Pons (tissue), 1 donor: ENCODE measurements at regions not wholly inside any gene's neighbourhood (a gene's known extent, or its start where the extent isn't known, plus 50 kb on each side); places are given as distances from the start of the nearest gene placed in this dataset.

Experiments
- DNase-seq: peaks from one replicate; pipeline ENCODE4 v3.0.0-alpha.2; 2016; ENCODE audit warnings: low spot score

DNA sequence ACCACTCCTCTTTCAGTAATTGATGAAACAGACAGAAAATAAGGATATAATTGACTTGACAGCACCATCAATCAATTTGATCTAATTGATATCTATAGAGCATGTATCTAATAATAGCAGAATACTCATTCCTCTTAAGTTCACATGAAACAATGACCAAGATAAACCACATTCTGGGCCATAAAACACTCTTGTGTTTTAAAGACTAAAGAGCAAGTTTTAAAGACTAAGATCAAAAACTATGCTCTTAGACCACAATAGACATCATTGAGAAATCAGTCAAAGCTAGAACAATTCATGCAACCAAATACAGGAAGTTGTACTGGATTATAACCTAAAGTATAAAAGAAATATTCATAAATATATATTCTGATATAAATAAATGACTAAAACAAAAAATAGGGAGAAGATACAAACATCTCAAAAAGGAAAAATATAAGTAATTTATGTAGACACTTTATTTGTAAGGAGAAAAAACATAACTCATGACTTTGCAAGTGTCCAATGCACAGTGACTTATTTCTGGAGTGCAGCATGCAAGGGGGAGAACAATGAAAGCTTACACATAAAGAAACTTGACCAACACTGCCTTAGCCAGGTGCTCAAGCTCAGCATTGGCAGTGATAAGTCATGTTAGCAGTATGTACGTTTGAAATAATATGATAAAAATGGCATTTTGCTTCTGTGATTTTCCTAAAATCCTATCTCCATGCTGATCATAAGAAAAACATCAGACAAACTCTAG, 312.7 kb upstream of the IGFBP3 start:
- no peak for DNase-seq

DNA sequence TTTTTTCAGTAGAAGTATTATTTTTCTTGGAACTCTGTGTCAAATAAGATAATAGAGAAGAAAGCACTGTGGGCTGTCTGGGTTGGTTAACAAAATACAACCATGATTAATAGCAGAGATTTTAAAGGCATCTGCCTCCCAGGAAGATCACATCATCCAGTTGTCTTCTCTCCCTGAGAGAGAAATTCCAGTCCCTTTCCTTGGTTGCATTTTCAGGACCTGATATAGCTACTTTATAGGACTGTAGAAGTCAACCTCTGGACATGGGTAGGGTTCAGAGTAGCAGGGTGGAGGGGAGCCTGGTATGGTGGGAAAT, 309.9 kb upstream of the IGFBP3 start:
- DNase-seq = no peak

DNA sequence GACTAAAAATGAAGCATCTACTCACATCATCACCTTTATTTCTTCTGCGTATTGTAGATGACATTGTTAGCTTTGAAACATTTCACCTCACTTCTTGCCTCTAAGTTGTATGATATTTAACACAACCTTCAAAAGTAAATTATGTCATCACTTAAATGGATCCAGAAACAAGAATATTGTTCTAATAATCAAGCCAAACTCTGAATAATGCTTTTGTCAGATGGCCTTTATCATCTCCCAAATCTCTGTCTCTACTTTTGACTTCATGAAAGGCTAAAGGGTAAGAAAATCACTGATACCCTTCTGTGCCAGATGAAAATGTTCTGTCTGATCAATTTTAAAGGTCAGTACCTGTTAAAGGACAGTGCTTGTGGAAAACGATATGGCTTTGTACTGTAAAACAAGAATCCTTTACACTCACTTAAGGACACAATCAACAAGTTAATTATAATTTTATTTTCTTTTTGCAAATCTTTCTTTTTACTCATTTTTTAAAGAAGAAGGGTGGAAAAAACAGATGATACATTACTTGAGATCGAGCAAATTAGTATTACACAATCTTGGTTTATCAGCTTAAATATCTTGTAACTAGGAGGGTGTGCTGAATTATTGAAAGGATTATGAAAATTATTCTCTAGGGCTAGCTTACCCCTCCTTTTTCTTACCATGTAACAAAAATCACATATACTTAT, 309.4 kb upstream of the IGFBP3 start:
- DNase-seq = no peak

DNA sequence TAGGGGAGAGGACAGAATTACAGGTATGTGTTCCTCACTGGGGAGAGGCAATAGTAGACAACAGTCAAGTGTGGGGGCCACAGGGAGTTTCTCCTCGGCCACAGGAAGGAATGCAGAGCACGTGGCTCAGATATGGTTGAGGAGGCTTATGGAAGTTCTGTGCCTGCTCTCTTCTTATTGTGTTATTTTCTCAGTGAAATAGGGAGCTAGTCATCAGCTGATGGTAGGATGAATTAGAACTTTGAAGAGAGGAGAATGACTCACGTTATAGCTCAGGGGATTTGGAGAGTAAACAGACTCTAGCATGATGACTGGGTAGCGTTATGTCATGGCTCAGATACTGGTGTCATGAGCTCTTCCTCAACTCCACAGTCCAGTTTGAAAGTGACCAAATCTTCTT, 308.3 kb upstream of the IGFBP3 start:
- no peak for DNase-seq

DNA sequence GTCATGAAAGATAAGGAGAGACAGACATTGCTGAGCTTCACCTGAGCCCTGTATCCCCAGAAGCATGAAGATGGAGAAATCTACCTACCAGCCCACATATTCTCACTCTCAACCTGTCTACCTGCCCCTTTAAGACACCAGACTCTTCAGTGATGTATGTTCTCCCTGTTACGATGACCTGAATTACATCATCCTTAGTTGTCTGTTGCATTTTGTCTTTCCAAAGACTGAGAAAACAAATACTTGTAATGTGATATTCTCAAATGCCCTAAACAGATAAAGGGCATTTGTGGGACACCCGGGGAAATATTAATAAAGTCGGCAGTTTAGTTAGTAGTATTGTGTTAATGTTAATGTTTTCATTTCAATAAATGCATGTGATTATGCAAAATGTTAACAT, 305.8 kb upstream of the IGFBP3 start:
- DNase-seq = no peak

DNA sequence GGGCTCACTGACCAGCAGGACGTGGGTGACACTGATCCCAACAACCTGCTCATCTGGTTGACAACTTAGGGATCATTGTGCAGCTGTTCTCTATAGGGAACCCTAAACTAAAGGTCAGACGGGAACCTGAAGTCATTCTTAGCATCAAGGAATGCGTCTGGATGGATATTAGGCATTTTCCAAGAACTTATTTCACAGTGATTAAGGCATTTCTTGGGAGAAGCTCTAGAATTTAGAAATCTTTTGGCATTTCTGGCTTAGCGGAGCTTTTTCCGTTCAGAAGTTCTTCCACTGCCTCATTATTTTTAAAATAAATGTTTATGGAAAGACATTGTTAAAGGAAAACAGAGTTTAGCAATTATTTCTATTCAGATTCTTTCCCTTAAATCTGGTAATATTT, 303.3 kb upstream of the IGFBP3 start:
- DNase-seq = no peak

DNA sequence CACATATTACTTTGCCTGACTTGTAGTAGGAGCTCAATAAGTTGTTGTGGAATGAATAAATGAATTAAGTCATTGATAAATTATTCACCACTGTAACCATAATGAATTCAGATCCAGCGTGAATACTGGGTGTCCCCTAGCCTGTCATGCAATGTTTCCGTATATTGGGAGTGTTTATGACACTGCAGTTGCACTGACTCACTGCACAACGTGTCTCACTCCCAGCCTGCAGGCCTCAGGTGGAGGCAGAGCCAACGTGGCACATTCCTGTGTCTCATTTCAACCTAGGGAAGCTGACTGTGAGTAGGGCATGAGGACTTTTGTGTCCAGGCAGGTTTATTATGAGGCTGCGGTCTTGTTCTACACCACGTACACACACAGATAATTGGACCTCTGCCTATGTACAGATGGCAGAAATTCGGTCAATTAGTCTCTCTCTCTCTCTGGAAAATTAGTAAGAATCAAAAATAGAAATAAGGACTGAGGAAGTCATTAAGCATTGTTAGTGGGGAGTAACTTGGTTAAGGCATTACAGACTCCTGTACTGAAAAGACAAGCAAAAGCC, 299.1 kb upstream of the IGFBP3 start:
- no peak for DNase-seq

DNA sequence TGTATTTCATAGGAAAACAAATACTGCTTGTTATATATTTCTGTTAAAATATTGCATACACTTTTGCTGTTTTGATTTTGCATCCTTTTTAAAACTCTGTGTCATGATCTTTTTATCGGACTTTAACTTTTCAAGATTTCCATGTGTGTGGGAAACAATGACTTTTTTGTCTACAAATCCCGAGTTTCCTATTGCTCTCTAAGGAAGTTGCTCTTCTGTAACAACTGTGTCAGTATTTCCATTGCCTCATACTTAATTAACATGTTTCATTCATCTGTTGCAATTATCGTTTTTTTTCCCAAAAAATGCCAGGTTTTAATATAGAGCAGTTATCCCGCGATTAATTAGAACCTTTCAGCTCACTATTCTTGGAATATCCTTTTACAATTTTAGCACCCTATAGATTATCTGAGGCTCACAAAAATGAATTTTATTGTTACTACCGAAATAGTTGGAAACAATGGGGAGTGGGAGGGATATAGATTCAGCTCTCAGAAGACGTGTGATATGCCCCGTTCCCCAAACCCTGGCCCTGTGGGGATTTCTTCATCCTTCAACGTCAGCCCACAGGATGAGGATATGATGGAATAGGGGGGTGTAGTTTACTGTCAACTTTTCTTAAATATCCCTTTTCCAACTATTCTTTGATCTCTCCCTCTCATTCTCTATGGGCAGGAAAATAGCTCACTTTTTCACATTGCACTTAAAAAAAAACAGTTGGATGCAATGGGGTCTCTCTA, 297.6 kb upstream of the IGFBP3 start:
- no peak for DNase-seq

DNA sequence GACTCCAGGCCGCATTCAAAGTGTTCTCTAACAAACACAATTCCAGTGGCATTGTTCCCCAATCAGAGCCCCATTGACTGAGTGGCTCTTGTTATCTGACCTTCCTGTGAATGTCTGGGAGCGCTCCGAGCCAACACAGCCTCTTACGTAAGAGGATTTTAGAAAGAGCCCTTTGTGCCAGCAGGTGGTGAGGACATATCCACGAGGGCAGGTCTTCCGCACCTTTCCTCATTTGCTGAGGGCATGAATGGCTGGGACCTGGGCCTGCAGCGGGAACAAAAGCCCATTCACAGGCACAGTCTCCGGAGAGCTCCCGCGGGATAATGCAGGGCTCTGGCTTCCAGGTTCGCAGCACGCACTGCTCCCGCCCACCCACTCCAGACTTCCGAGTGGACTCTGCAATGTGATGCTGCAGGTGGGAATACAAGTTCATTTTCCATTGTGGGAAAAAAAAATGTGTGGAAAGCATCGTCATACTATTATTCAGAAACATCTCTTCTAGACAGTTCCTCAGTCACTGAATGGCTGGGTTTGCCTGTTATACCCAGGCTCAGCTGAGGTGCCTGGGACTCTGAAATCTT, 295.0 kb upstream of the IGFBP3 start:
- peak; percentile 70 for DNase-seq

DNA sequence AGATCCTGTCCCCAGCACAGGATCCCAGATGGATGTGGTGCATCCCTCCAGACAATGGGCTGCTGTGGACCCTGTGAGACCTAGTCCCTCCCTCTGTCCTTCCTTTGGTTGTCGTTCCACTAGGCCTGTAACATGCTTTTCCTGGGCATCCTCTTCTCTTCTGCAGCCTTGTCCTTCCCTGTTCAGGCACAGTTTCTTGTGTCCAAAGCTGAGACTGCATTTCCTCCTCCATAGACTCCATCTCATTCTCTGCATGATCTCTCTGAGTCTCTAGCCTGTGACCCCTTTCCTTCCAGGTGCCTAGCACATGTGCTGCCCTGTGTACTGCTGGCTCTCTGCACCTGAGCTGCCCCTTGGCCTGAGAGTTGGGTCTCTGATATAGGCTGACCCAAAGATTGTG, 293.5 kb upstream of the IGFBP3 start:
- no peak for DNase-seq

DNA sequence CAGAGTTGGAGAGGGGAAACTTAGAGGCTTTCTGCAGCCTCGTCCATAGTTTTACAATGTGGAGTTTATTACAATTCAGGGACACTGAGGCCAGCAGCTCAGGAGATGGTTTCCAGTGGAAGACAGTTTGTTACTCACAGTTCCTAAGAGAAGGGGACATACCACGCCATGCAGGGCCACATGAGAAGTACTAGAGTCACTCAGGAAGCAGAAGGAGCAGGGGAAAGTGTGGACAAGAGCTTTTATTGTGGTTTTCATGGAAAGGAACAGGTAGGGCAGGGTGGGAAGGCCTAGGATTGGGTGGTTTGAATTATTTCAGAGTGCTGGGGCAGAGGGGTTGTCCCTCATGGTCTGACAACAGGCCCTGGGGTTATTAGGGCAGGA, 292.1 kb upstream of the IGFBP3 start:
- DNase-seq = no peak

DNA sequence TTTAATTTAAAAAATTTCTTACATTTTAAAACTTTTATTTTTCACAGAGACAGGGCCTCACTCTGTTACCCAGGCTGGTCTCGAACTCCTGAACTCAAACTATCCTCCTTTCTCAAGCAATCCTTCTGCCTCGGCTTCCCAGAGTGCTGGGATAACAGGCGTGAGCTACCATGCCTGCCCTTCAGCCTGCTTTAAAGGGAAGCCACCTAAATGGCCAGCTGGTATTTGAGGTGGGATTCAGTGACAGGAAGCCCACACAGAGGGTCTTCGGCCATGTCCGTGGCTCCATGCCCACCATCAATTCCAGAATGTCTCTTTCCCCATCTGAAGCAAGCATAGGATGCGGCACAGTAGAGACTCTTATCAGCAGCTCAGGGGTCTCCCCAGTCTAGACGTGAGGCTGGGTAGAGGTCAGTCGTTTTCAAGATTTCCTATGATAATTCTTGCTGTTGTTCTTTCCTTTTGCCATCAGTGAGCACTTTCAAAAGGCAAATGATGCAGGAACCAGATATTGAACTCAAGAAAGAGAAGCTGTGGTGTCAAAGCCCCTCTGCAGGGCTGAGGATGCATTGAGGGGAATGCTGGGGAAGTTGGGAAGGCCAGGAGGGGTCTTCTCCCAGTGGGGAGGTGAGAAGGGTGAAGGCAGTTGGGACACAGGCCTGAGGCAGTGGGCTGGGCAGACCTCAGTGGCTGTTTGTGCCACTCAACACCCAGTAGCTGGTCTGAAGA, 291.5 kb upstream of the IGFBP3 start:
- DNase-seq = no peak

DNA sequence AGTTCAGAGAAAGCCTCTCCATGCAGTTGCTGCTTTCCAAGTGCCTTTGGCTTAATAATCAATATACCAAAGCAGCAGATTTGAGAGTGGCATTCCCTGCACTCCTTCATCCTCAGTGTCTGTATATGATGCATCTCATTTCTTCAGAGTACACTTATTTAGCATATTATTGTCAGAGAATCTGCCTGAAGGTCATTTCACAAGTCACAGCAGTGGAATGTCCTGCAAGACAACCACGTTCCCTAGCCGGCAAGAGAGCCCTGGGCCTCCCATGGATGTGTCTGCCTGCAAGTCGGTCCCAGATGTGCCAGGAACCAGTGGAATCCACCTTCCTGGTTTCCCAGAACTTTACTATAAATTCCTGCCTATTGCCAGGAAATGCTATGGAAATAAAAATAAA, 289.4 kb upstream of the IGFBP3 start:
- no peak for DNase-seq

DNA sequence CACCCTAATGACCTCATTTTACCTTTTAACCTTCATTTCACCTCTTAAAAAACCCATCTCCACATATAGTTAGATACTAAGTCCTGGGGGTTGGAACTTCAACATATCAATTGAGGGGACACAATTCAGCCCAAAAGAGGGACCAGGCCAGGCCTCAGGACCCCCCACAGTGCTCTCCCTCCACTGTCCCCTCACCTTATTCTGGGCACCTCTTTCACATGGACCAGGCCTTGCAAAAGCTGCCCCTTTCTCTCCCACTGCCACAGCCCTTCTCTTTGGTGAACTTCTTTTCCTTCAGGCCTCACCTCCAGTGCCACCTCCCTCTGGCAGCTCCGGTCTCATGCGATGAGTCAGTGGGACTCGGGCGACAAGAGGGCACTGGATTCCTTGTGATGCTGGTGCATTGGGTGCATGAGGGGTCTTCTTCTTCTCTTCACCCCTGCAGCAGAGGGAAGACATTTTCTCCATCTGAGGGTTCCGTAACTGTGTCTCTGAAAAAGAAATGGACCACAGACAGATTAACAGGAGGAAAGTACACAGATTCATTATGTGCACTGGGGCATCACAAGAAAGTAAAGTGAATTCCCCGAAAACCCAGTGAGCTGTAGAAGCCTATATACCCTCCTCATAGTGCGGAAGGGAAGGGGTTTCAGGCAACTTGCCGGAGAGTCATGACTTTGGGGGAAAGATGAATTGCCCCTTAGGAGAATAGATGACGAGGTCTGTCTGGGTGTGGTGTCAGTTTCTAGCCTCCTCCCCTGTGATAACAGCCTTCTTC, 288.7 kb upstream of the IGFBP3 start:
- DNase-seq = no peak

DNA sequence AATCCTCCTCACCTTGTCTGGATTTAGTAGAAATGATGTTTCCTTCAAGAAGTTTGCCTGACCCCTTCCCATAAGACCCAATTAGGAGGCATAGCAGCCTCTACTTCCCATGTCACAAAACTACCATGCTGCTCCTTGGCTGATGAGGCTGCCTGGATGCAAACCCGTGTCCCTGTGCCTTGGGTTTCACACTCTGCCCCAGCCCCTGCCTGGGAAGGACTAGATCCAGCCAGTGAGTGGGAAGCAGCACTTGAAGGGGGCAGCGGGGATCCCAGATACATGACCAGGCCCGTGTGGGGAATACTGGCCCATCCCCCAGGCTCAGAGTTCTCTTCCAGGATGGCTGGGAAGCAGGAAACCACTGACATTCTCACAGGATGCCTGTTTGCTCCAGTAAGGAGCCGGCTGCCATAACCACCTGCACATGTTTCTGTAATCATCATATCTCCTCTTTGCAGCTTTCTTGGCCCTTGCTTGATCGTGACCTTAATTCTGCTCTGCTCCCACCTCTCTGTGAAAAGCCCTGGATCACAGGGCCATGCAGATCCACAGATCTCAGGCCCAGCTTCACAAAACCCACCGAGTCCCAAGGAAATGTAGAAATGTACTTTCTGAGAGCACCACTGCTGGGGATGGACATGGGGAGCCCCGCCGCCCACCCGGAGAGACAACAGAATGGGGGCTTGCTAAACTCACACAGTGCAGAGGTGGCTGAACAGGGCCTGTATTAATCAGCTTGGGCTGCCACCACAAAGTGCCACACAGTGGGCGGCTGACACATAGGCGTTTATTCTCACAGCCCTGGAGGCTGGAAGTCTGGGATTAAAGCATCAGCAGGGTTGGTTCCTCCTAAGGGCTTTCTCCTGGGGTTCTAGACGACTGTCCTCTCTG, 287.8 kb upstream of the IGFBP3 start:
- DNase-seq = no peak

DNA sequence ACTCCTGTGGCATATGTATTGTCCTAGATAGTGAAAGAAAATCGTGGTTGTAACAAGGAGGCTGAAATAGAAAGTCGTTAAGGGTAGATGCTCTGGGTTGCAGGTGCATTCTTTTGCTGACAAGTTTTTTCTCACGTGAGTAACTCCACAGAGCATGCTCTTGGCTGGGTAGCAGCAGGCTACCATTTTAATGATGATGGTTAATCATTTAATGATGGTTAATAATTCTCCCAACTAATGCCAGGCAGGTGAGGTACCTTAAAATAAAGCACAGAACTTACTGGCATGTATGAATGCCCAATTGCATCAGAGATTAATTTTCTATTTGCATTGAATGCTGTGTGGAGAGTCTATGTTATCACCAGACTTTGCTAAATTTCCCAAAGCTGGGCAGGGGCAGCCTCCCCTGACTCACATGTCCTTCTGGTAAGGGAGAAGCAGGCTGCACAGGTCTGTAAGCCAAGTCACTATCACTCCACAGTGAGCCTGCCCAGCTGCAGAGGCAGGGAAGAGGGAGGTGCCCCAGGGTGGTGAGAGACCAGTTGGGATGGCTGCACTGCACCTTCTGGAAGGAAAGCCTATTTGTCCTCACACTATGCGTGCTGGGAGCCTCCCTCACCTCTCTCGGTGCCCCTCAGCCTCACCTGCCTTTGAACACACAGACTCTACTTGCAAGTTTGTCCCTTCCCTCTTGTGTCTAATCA, 287.0 kb upstream of the IGFBP3 start:
- DNase-seq = no peak

DNA sequence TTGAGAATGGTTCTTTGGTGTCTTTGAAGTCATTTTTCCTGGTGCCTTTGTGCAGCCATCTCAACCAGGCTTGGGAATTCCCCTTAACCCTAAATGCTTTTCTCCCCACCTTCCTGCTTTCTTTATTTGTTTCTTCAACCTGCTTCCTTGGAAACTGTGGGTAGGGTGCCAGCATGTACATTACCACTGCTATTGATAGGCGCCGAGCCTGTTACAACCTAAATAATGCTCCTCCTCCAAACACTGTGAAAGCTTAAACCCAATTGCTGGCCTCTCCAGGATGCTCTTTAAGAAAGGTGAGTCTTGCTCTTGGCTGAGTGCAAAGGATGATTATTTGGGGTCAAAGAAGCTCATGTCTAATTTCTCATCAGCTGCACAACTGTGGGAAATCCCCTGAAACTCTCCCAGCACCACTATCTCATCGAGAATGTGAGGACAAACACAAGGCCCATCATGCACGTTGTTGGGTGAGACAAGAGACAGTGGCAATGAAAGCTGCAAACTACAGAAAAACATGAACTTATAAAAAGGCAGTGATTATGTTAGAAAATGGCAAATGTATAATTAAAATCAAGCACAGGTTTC, 285.5 kb upstream of the IGFBP3 start:
- no peak for DNase-seq

DNA sequence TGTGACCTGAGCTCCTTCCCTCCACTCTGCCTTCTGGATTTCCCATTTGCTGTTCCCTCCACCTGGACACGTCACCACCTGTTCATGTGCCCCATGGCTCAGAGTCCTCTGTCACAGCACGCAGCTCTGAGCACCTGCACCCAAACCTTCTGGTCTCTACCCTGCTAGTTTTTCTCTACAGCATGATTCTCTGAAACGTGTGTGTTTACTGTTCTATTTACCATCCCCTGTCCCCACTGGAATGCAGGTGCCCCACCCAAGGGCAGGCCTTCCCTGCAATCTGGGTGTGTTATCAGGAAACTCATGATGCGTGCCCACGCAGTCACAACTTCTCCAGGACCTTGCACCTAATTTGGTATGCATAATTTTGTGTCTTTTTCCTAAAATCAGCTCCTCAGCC, 284.4 kb upstream of the IGFBP3 start:
- DNase-seq = no peak

DNA sequence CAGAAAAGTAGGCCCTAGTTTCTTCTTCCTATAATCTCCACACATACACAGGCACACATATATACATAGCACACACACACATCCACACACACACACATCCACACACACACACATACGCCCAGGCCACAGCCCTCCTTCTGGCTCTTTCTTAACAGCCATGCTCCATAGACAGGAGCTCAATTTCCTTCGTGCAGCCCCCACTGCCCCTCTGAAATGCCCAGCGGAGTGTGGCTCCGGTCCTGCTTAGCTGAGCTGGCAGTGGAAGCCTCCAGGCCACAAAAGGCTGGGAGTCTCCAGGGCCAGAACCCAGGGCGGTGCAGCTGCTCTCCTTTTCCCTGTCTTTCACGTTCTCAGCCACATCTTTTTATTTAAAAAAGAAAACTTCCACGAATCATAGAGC, 282.9 kb upstream of the IGFBP3 start:
- DNase-seq = no peak
